HS-5 (cell line): ENCODE measurements at regions not wholly inside any gene's neighbourhood (a gene's known extent, or its start where the extent isn't known, plus 50 kb on each side); places are given as distances from the start of the nearest gene placed in this dataset.
"Not testable (repeated sequence)": the region's sequence is repeated elsewhere in the genome, so short reads cannot be mapped to it uniquely, and the experiment has no call there.

Experiments
- DNase-seq: peaks from one replicate; pipeline ENCODE4 v3.0.0-alpha.2; 2012; ENCODE audit warnings: low read depth

- no peak for DNase-seq
These were observed 827.5 kb downstream of the TAF11L14 start for GRCh38 chr5:18461766-18462165.

GRCh38 chr5:18465833-18466681 lies 831.8 kb downstream of the TAF11L14 start:
- peak; percentile 59 for DNase-seq

GRCh38 chr5:18466731-18467130 lies 832.5 kb downstream of the TAF11L14 start:
- DNase-seq = no peak

- not testable (repeated sequence) for DNase-seq
These were observed 837.5 kb downstream of the TAF11L14 start for GRCh38 chr5:18471791-18472190.

- peak; percentile 24 for DNase-seq
These were observed 849.2 kb downstream of the TAF11L14 start for GRCh38 chr5:18483451-18483850.

- DNase-seq = no peak
These were observed 853.7 kb downstream of the TAF11L14 start for GRCh38 chr5:18487928-18488480.

GRCh38 chr5:18489703-18490102 lies 855.4 kb downstream of the TAF11L14 start:
- DNase-seq = no peak

- no peak for DNase-seq
These were observed 857.1 kb downstream of the TAF11L14 start for GRCh38 chr5:18491349-18491748.

GRCh38 chr5:18495157-18495556 lies 860.9 kb downstream of the TAF11L14 start:
- DNase-seq = no peak

- no peak for DNase-seq
These were observed 861.8 kb downstream of the TAF11L14 start for GRCh38 chr5:18496041-18496440.

- no peak for DNase-seq
These were observed 862.8 kb downstream of the TAF11L14 start for GRCh38 chr5:18497089-18497488.

GRCh38 chr5:18503797-18504328 lies 869.6 kb downstream of the TAF11L14 start:
- no peak for DNase-seq

- DNase-seq = no peak
These were observed 872.9 kb downstream of the TAF11L14 start for GRCh38 chr5:18507114-18507513.

GRCh38 chr5:18517641-18518380 lies 883.6 kb downstream of the TAF11L14 start:
- DNase-seq = no peak

- DNase-seq = no peak
These were observed 889.1 kb downstream of the TAF11L14 start for GRCh38 chr5:18523380-18523779.

- no peak for DNase-seq
These were observed 892.6 kb downstream of the TAF11L14 start for GRCh38 chr5:18526792-18527405.

- no peak for DNase-seq
These were observed 898.9 kb downstream of the TAF11L14 start for GRCh38 chr5:18533137-18533536.

GRCh38 chr5:18534119-18534518 lies 899.9 kb downstream of the TAF11L14 start:
- no peak for DNase-seq

- DNase-seq = not testable (repeated sequence)
These were observed 901.5 kb downstream of the TAF11L14 start for GRCh38 chr5:18535753-18536152.

- no peak for DNase-seq
These were observed 910.2 kb downstream of the TAF11L14 start for GRCh38 chr5:18544421-18544820.

- no peak for DNase-seq
These were observed 912.3 kb downstream of the TAF11L14 start for GRCh38 chr5:18546591-18546990.

- DNase-seq = no peak
These were observed 917.5 kb downstream of the TAF11L14 start for GRCh38 chr5:18551716-18552115.
